Adipocyte (in vitro differentiated cells): ENCODE measurements at regions not wholly inside any gene's neighbourhood (a gene's known extent, or its start where the extent isn't known, plus 50 kb on each side); places are given as distances from the start of the nearest gene placed in this dataset.

ENCODE experiments used
- DNase-seq: peaks from one replicate; pipeline ENCODE4 v3.0.0-alpha.2; 2015; ENCODE audit warnings: low read depth
- H3K27me3 ChIP-seq: replicated peaks from 2 replicates; pipeline ENCODE4 v1.7.0; 2013; ENCODE audit warnings: mild to moderate bottlenecking, low read length, moderate library complexity; ENCODE audit not compliant: control insufficient read depth, insufficient read depth
- H3K36me3 ChIP-seq: 2 replicates; pipeline ENCODE4 v1.7.0; 2013; ENCODE audit warnings: low read length, mild to moderate bottlenecking, moderate library complexity; ENCODE audit not compliant: control insufficient read depth, insufficient read depth, severe bottlenecking
- H3K4me1 ChIP-seq: 2 replicates; pipeline ENCODE4 v1.7.0; 2013; ENCODE audit warnings: mild to moderate bottlenecking, low read length, moderate library complexity; ENCODE audit not compliant: control insufficient read depth, insufficient read depth
- H3K4me3 ChIP-seq: 2 replicates; pipeline ENCODE4 v1.7.0; 2013; ENCODE audit warnings: mild to moderate bottlenecking, low read length, moderate library complexity
- H3K9ac ChIP-seq: 2 replicates; pipeline ENCODE4 v1.7.0; 2013; ENCODE audit warnings: mild to moderate bottlenecking, low read length, moderate library complexity
- H3K9me3 ChIP-seq: 2 replicates; pipeline ENCODE4 v1.7.0; 2013; ENCODE audit warnings: mild to moderate bottlenecking, low read length, moderate library complexity; ENCODE audit not compliant: control insufficient read depth

GRCh38 chr5:173767574-173768266 lies 120.4 kb upstream of the CPEB4 start:
- DNase-seq, result no peak
- no peak overlapping the region for H3K4me3 ChIP-seq
- no peaks in the 10 kb centered on the region for H3K27me3 ChIP-seq
- H3K4me1 ChIP-seq, result peaks cover 43% of the 10 kb centered on the region
- H3K9ac ChIP-seq, result no peak overlapping the region
- no peaks in the 10 kb centered on the region for H3K36me3 ChIP-seq
- H3K9me3 ChIP-seq, result no peaks in the 10 kb centered on the region

- peaks cover 44% of the 10 kb centered on the region for H3K4me1 ChIP-seq
- H3K27me3 ChIP-seq, result no peaks in the 10 kb centered on the region
- no peaks in the 10 kb centered on the region for H3K9me3 ChIP-seq
- no peak overlapping the region for H3K9ac ChIP-seq
- no peak for DNase-seq
- H3K36me3 ChIP-seq, result no peaks in the 10 kb centered on the region
- H3K4me3 ChIP-seq, result no peak overlapping the region
Measured at GRCh38 chr5:173768267-173768806, 119.8 kb upstream of the CPEB4 start.

GRCh38 chr5:173768891-173769290 lies 119.3 kb upstream of the CPEB4 start:
- no peaks in the 10 kb centered on the region for H3K27me3 ChIP-seq
- H3K4me3 ChIP-seq, result no peak overlapping the region
- no peak for DNase-seq
- H3K4me1 ChIP-seq, result peaks cover 41% of the 10 kb centered on the region
- no peak overlapping the region for H3K9ac ChIP-seq
- no peaks in the 10 kb centered on the region for H3K9me3 ChIP-seq
- H3K36me3 ChIP-seq, result no peaks in the 10 kb centered on the region

- DNase-seq, result no peak
- H3K4me3 ChIP-seq, result no peak overlapping the region
- no peaks in the 10 kb centered on the region for H3K9me3 ChIP-seq
Measured at GRCh38 chr5:173770637-173771036, 117.5 kb upstream of the CPEB4 start.

DNA sequence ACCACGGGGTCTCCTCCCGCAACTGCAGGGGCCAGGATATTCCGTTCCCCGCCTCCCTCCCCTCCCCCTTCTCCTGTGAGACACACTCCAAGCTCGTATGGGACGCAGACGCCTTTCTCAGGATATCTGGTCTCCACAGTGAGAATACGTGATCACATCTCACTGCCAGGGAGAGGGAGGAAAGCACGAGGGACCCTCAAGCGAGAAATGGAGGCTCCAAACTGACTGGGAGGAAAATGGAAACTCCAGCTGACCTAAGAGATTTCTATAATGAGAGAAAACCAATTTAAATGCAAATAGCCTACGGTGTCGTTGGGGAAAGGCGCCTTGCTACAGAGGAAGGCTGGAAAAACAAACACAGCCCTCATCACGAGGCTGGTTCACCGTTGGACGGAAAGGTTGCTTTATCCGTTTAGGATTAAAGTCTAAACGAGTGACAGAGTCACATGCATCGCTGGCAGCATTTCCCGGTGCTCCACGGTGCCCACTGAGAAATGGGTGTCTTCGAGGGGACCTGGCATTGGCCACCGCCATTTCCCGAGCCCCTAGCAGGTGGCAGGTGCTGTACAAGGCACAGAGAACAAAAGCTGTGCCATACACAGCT lies 116.9 kb upstream of the CPEB4 start:
- no peak for DNase-seq
- Histone ChIP-seq H3K9me3 (no peaks in the 10 kb centered on the region), H3K4me1 (peaks cover 21% of the 10 kb centered on the region), H3K9ac (no peak overlapping the region), H3K4me3 (no peak overlapping the region), H3K27me3 (no peaks in the 10 kb centered on the region), H3K36me3 (no peaks in the 10 kb centered on the region)

More at GRCh38 chr5:173770637-173771036, 117.5 kb upstream of the CPEB4 start:
- peaks cover 25% of the 10 kb centered on the region for H3K4me1 ChIP-seq
- H3K9ac ChIP-seq, result no peak overlapping the region
- no peaks in the 10 kb centered on the region for H3K36me3 ChIP-seq
- no peaks in the 10 kb centered on the region for H3K27me3 ChIP-seq

- no peaks in the 10 kb centered on the region for H3K27me3 ChIP-seq
- no peaks in the 10 kb centered on the region for H3K9me3 ChIP-seq
- no peak overlapping the region for H3K4me3 ChIP-seq
- DNase-seq, result no peak
- peaks cover 18% of the 10 kb centered on the region for H3K4me1 ChIP-seq
- no peak overlapping the region for H3K9ac ChIP-seq
- H3K36me3 ChIP-seq, result no peaks in the 10 kb centered on the region
Measured at GRCh38 chr5:173771725-173772383, 116.3 kb upstream of the CPEB4 start.

GRCh38 chr5:173772384-173773059 lies 115.6 kb upstream of the CPEB4 start:
- H3K4me3 ChIP-seq, result no peak overlapping the region
- H3K4me1 ChIP-seq, result peaks cover 18% of the 10 kb centered on the region
- H3K36me3 ChIP-seq, result no peaks in the 10 kb centered on the region
- H3K9ac ChIP-seq, result peak overlapping the region; percentile 44
- no peak for DNase-seq
- no peaks in the 10 kb centered on the region for H3K27me3 ChIP-seq
- no peaks in the 10 kb centered on the region for H3K9me3 ChIP-seq

GRCh38 chr5:173774271-173774761 lies 113.8 kb upstream of the CPEB4 start:
- no peaks in the 10 kb centered on the region for H3K9me3 ChIP-seq
- H3K4me1 ChIP-seq, result peaks cover 18% of the 10 kb centered on the region
- H3K9ac ChIP-seq, result no peak overlapping the region
- DNase-seq, result no peak
- no peaks in the 10 kb centered on the region for H3K36me3 ChIP-seq
- no peak overlapping the region for H3K4me3 ChIP-seq
- no peaks in the 10 kb centered on the region for H3K27me3 ChIP-seq

DNA sequence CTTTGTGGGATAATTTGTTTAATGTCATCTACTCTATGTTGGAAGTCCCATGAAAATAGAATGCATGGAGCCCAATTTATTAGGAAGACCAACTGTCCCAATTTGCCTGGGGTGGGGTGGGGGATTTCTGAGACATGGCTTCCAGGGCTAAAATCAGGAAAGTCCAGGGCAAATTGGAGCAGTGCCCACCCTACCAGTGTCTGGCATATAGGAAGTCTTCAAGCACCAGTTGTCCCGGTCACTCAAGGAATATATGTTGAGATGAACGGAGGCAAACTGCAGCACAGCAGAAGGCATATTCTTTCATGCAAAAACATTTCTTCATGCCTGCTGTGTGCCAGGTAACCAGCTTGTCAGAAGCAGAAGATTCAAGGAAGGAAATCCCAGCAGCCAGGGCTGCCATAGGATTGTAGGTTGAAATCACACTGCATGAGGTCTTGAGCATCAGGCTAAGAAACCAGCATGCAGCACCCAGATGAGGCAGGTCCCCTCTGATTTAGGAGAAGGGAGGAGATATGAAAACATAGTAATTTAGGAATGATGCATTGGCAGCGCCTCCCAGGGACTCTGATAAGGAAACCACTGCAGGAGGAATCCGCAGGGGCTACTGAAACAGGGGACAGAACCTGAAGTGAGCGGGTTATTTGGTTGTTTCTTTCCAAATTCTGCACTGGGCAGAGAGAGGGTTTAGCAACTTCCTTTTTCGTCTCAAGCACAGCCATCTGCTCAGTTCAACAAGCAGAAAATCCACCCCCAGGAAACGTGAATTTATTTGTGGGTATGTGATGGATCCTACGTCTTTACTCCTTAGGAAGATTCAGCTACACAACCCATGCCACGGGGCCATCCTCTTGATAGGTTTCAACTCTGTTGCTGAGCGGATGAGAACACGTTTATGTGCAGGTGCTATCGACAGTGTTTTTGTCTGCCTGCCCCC lies 112.6 kb upstream of the CPEB4 start:
- no peaks in the 10 kb centered on the region for H3K27me3 ChIP-seq
- H3K9ac ChIP-seq, result no peak overlapping the region
- DNase-seq, result no peak
- H3K4me1 ChIP-seq, result peaks cover 18% of the 10 kb centered on the region
- H3K36me3 ChIP-seq, result no peaks in the 10 kb centered on the region
- H3K9me3 ChIP-seq, result no peaks in the 10 kb centered on the region
- H3K4me3 ChIP-seq, result no peak overlapping the region

DNA sequence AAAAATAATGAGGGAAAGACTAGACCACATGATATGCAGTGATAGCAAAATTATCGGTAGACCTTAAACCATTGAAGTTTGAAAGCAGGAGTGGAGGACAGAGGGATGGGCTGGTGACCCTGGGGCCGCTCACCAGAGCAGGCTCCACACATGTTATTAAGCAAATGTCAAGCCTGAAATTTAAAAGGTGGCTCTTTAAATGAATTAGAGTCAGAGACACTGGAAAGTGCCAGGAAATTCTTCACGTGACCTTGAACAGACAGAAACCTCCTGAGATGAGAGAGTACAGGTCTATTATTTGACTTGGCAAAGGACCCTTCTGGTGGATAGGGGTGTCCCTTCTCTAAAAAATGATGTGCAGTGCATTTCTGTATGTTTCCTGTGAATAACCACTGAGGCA lies 111.0 kb upstream of the CPEB4 start:
- Histone ChIP-seq H3K27me3 (no peaks in the 10 kb centered on the region), H3K36me3 (no peaks in the 10 kb centered on the region), H3K4me3 (no peak overlapping the region), H3K4me1 (peaks cover 18% of the 10 kb centered on the region), H3K9me3 (no peaks in the 10 kb centered on the region), H3K9ac (no peak overlapping the region)
- no peak for DNase-seq
